MCF 10A (cell line): ENCODE measurements at regions not wholly inside any gene's neighbourhood (a gene's known extent, or its start where the extent isn't known, plus 50 kb on each side); places are given as distances from the start of the nearest gene placed in this dataset.

Experiments used
- BruUV-seq: library from RNA; stranded (reverse); fragments of 400-500 nt; replicated peaks from 2 replicates; lab custom pipeline; 2021; lab: Mats Ljungman, UMichigan
- CTCF ChIA-PET: fragments of 300-600 bp; sonication (Branson Sonifier 250); formaldehyde crosslinking; extraction: SDS; loops from one replicate; lab custom pipeline; 2021; ENCODE audit warnings: antibody characterized with exemption, inconsistent platforms; lab: Yijun Ruan, JAX
- POLR2A ChIA-PET: fragments of 300-600, 350-650 bp; sonication (Branson Sonifier 250); formaldehyde crosslinking; extraction: SDS; loops from one replicate; lab custom pipeline; 2020; ENCODE audit warnings: antibody characterized with exemption, inconsistent platforms; lab: Yijun Ruan, JAX
- DNase-seq: peaks from one replicate; pipeline ENCODE4 v3.0.0-alpha.2; 2018; ENCODE audit not compliant: unreplicated experiment
- H3K27ac Mint-ChIP-seq: one replicate; pipeline ENCODE4 v1.8.0; 2022; ENCODE audit warnings: mild to moderate bottlenecking, low read depth, mixed read lengths; ENCODE audit not compliant: unreplicated experiment
- H3K27me3 Mint-ChIP-seq: one replicate; pipeline ENCODE4 v1.8.0; 2022; ENCODE audit warnings: mixed read lengths; ENCODE audit not compliant: insufficient read depth, unreplicated experiment
- H3K36me3 Mint-ChIP-seq: one replicate; pipeline ENCODE4 v1.8.0; 2022; ENCODE audit warnings: mild to moderate bottlenecking, moderate library complexity, mixed read lengths; ENCODE audit not compliant: insufficient read depth, unreplicated experiment
- H3K4me1 Mint-ChIP-seq: one replicate; pipeline ENCODE4 v1.8.0; 2022; ENCODE audit warnings: mixed read lengths; ENCODE audit not compliant: insufficient read depth, unreplicated experiment
- H3K4me3 Mint-ChIP-seq: one replicate; pipeline ENCODE4 v1.8.0; 2022; ENCODE audit warnings: mild to moderate bottlenecking, moderate library complexity, mixed read lengths; ENCODE audit not compliant: unreplicated experiment
- H3K9me3 Mint-ChIP-seq: one replicate; pipeline ENCODE4 v1.8.0; 2022; ENCODE audit warnings: mixed read lengths; ENCODE audit not compliant: unreplicated experiment
- intact Hi-C: fragments of 100-400 bp; cut with micrococcal nuclease; formaldehyde crosslinking; loops from 2 replicates; pipeline ENCODE4 v1.14.1; 2022
- TF ChIP-seq, protein P1 (sequence below): fragments of 200-600 bp; IDR thresholded peaks from one replicate; pipeline ENCODE4 v1.8.0; 2022; ENCODE audit warnings: antibody characterized with exemption, mild to moderate bottlenecking; ENCODE audit not compliant: unreplicated experiment

DNA sequence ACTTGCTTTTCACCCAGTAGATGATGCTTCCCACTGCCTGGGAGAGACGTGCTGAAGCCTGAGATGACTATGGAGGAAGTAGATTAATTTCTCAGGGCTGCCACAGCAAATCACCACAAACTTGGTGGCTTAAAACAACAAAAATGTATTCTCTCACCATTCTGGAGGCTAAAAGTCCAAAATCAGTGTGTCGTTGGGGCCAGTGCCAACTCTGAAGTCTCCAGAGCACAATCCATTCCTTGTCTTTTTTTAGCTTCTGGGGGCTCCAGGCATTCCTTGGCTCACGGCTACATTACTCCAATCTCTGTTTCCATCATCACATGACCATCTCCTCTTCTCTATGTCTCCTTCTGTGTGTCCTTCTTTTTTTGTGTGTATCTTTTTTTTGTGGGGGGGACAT lies 105.8 kb upstream of the C1QTNF7 start:
- H3K4me3 Mint-ChIP-seq: no peak overlapping the region
- TF ChIP-seq, protein P1, sequence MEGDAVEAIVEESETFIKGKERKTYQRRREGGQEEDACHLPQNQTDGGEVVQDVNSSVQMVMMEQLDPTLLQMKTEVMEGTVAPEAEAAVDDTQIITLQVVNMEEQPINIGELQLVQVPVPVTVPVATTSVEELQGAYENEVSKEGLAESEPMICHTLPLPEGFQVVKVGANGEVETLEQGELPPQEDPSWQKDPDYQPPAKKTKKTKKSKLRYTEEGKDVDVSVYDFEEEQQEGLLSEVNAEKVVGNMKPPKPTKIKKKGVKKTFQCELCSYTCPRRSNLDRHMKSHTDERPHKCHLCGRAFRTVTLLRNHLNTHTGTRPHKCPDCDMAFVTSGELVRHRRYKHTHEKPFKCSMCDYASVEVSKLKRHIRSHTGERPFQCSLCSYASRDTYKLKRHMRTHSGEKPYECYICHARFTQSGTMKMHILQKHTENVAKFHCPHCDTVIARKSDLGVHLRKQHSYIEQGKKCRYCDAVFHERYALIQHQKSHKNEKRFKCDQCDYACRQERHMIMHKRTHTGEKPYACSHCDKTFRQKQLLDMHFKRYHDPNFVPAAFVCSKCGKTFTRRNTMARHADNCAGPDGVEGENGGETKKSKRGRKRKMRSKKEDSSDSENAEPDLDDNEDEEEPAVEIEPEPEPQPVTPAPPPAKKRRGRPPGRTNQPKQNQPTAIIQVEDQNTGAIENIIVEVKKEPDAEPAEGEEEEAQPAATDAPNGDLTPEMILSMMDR: no peak
- H3K27ac Mint-ChIP-seq: no peak overlapping the region
- no peaks in the 10 kb centered on the region for H3K9me3 Mint-ChIP-seq
- no peak for DNase-seq
- POLR2A ChIA-PET: interaction anchor here (0.7 kb wide), 1 partner anchor 95 kb away, joined by 3 read pairs; no protein-coding TSS in a partner anchor
- BruUV-seq: no TSS peak
- H3K27me3 Mint-ChIP-seq: no peaks in the 10 kb centered on the region
- intact Hi-C loops: no loop called here
- H3K4me1 Mint-ChIP-seq: peaks cover under 1% of the 10 kb centered on the region
- CTCF ChIA-PET: interaction anchor here (1.2 kb wide), 1 partner anchor 15 kb away, joined by 3 read pairs; no protein-coding TSS in a partner anchor
- no peaks in the 10 kb centered on the region for H3K36me3 Mint-ChIP-seq

DNA sequence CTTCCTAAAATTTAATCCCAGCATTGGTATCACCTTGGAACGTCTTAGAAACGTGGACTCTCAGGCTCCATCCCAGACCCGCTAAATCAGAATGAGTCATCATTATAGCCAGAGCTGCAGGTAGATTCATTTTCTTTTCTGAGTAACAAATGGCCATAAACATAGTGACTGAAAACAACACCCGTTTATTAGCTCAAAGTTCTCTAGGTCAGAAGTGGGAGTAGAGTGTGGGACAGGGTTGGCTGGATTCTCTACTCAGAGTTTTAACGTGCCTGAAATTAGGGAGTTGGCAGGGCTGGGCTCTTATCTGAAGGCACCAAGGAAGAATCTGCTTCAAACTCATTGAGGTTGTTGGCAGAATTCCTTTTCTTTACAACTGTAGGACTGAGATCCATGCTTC lies 101.8 kb upstream of the C1QTNF7 start:
- peak; percentile 11 for DNase-seq
- no TSS peak for BruUV-seq
- Mint-ChIP-seq H3K27ac (no peak overlapping the region), H3K27me3 (no peaks in the 10 kb centered on the region), H3K36me3 (no peaks in the 10 kb centered on the region), H3K4me3 (no peak overlapping the region), H3K4me1 (peaks cover 7% of the 10 kb centered on the region), H3K9me3 (no peaks in the 10 kb centered on the region)
- POLR2A ChIA-PET: interaction anchor here (0.6 to 1.0 kb wide), 3 partner anchors 10 to 75 kb away, joined by 3 to 4 read pairs (median 3); no protein-coding TSS in a partner anchor
- CTCF ChIA-PET: interaction anchor here (0.6 to 1.2 kb wide), 3 partner anchors 10 to 131 kb away, joined by 3 read pairs; no protein-coding TSS in a partner anchor
- TF ChIP-seq, protein P1: no peak
- intact Hi-C loops: no loop called here

DNA sequence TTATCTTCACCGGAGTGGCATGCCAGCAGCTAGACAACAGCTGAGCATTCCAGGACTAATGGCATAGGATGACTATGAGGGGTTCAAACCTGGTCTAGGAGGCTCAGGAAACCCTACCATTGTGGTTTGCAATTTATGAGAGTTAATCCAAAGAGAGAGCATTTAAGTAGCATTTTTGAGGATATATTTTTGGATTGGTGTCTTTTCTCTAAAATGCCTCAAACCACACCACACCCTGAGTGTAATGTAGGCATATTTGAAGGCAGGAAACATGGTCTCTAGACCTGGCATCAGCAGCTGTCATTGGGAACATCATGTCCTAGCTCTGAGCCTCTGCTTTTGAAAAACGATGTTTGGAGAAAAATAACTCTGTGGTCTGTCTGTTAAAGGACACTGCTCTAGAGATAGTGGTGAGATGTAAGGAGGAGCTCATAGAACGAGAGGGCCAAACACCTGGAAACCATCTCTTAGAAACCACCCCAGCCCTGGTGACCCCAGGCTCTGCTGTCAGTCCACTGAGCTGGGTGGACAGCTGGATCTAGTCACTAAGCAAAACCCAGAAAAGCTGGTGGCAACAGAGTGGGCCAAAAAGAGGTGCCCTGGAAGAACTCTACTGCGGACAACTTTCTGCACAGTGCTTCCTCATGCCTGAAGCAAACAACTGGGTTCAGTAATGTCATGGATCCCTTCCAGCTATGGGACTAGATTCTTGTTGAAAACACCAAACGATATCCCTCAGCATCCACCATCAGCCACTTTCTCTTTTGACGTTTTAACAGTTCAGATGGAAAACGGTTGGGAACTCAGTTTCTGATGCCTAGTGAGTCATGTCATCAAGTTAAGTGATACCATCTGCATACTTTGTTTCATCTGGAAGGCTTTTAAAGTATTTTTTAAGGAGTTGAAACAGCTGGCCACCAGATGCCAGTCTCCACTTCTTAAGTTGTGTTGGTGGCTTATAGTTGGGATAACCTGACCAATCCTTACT lies 100.2 kb upstream of the C1QTNF7 start:
- Mint-ChIP-seq H3K36me3 (no peaks in the 10 kb centered on the region), H3K27me3 (no peaks in the 10 kb centered on the region), H3K27ac (no peak overlapping the region), H3K9me3 (no peaks in the 10 kb centered on the region), H3K4me1 (peaks cover 7% of the 10 kb centered on the region), H3K4me3 (no peak overlapping the region)
- TF ChIP-seq, protein P1: no peak
- POLR2A ChIA-PET: interaction anchor here (0.9 kb wide), 1 partner anchor 8 kb away, joined by 3 read pairs; no protein-coding TSS in a partner anchor
- CTCF ChIA-PET: no interaction called here
- DNase-seq: no peak
- intact Hi-C loops: no loop called here
- BruUV-seq: no TSS peak

DNA sequence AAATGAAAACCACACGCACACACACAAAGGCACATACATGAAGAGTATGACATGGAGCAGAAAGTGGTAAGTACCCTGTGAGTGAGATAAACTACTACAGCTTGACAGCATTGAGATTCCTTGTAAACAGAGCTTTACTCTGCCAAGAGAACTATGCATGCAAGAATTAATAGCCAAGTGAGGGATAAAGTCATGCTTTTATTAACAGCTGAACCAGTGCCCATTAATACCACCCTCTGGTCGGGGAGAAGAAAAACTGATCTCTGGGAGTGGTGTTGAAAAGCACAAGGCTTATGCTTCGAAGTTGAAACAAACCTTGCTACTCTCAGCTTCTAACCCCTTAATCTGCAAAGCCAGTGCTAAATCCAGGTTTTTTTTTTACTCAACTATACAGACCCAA lies 95.9 kb upstream of the C1QTNF7 start:
- ChIA-PET CTCF (no interaction called here), POLR2A (no interaction called here)
- DNase-seq: no peak
- H3K4me1 Mint-ChIP-seq: peaks cover 13% of the 10 kb centered on the region
- H3K27me3 Mint-ChIP-seq: no peaks in the 10 kb centered on the region
- no peak overlapping the region for H3K27ac Mint-ChIP-seq
- no TSS peak for BruUV-seq
- intact Hi-C loops: no loop called here
- TF ChIP-seq, protein P1: no peak
- H3K9me3 Mint-ChIP-seq: no peaks in the 10 kb centered on the region
- H3K36me3 Mint-ChIP-seq: no peaks in the 10 kb centered on the region
- no peak overlapping the region for H3K4me3 Mint-ChIP-seq
